ENCODE measurements at regions not wholly inside any gene's neighbourhood (a gene's known extent, or its start where the extent isn't known, plus 50 kb on each side); places are given as distances from the start of the nearest gene placed in this dataset.

GRCh38 chr2:195018462-195018861 lies 638.6 kb upstream of the SLC39A10 start:
- no peak for TF ChIP-seq CTCF (conservative IDR thresholded peaks at IDR 0.05; ENCODE audit: low read length)
- TF ChIP-seq EZH2phosphoT487 (IDR thresholded peaks at IDR 0.05; ENCODE audit: borderline replicate concordance): no peak
